CD14-positive monocyte (primary cell): ENCODE measurements at regions not wholly inside any gene's neighbourhood (a gene's known extent, or its start where the extent isn't known, plus 50 kb on each side); places are given as distances from the start of the nearest gene placed in this dataset.

Experiments used
- DNase-seq, 3 donors: peaks; one replicate each; pipeline ENCODE4 v3.0.0-alpha.2; 2011 to 2022
- H2AFZ ChIP-seq: 2 replicates; pipeline ENCODE4 v1.6.0; 2012; ENCODE audit warnings: mild to moderate bottlenecking, low read depth, low read length, inconsistent platforms; ENCODE audit not compliant: insufficient read depth, poor library complexity, severe bottlenecking
- H3K27ac ChIP-seq, 2 donors: 1 replicate in 1 of 2; 2 replicates in 1 of 2; pipeline ENCODE4 v1.5.1; 2012 to 2013; ENCODE audit warnings: low read length in 2 of 2, control low read depth in 1 of 2, inconsistent platforms in 1 of 2, low read depth in 1 of 2, mild to moderate bottlenecking in 1 of 2
- H3K27me3 ChIP-seq, 2 donors: one replicate each; pipeline versions ENCODE4 v1.6.0 to v1.6.1; 2011 to 2013; ENCODE audit warnings: low read length in 2 of 2; ENCODE audit not compliant: control insufficient read depth in 2 of 2, insufficient read depth in 2 of 2
- H3K36me3 ChIP-seq, 2 donors: replicated peaks in 1 of 2; 1 replicate in 1 of 2; 2 replicates in 1 of 2; pipeline versions ENCODE4 v1.5.1 to v1.6.1; 2012 to 2013; ENCODE audit warnings: low read length in 2 of 2, control low read depth in 1 of 2, inconsistent platforms in 1 of 2, mild to moderate bottlenecking in 1 of 2; ENCODE audit not compliant: insufficient read depth in 2 of 2, control insufficient read depth in 1 of 2
- H3K4me1 ChIP-seq, 2 donors: 1 replicate in 1 of 2; 2 replicates in 1 of 2; pipeline versions ENCODE4 v1.5.1 to v1.6.1; 2012 to 2013; ENCODE audit warnings: low read length in 2 of 2, control low read depth in 1 of 2, inconsistent platforms in 1 of 2, mild to moderate bottlenecking in 1 of 2, moderate library complexity in 1 of 2; ENCODE audit not compliant: insufficient read depth in 2 of 2, control insufficient read depth in 1 of 2
- H3K4me2 ChIP-seq: replicated peaks from 2 replicates; pipeline ENCODE3; 2012; ENCODE audit warnings: low read length, moderate library complexity, mild to moderate bottlenecking; ENCODE audit not compliant: poor library complexity, severe bottlenecking; ENCODE audit errors: extremely low read depth
- H3K4me3 ChIP-seq, 3 experiments: fragments of 200-600 bp in 1 of 3; sonication (generic) in 1 of 3; replicated peaks in 1 of 3; 1 replicate in 2 of 3; 2 replicates in 1 of 3; pipeline ENCODE4 v1.5.1; 2011 to 2013; ENCODE audit warnings: low read length in 3 of 3, mild to moderate bottlenecking in 3 of 3, control low read depth in 2 of 3, low read depth in 2 of 3, inconsistent platforms in 1 of 3, moderate library complexity in 1 of 3
- H3K79me2 ChIP-seq: 2 replicates; pipeline ENCODE4 v1.6.0; 2012; ENCODE audit warnings: mild to moderate bottlenecking, control low read depth, inconsistent platforms, low read length, moderate library complexity; ENCODE audit not compliant: insufficient read depth
- H3K9ac ChIP-seq: 2 replicates; pipeline ENCODE4 v1.6.0; 2017; ENCODE audit warnings: low read length, mild to moderate bottlenecking; ENCODE audit not compliant: insufficient read depth, poor library complexity, severe bottlenecking
- H3K9me3 ChIP-seq, 2 donors: replicated peaks in 1 of 2; 1 replicate in 1 of 2; 2 replicates in 1 of 2; pipeline versions ENCODE4 v1.5.1 to v1.6.1; 2012 to 2013; ENCODE audit warnings: low read length in 2 of 2, control low read depth in 1 of 2; ENCODE audit not compliant: control insufficient read depth in 1 of 2, insufficient read depth in 1 of 2
- H4K20me1 ChIP-seq: 2 replicates; pipeline ENCODE4 v1.6.0; 2012; ENCODE audit warnings: mild to moderate bottlenecking, low read length, control low read depth, moderate library complexity; ENCODE audit not compliant: insufficient read depth
- H3K27ac Mint-ChIP-seq, 7 donors: one replicate each; pipeline ENCODE4 v1.8.0; 2020; ENCODE audit warnings: mild to moderate bottlenecking in 7 of 7, mixed read lengths in 7 of 7, moderate library complexity in 6 of 7, inconsistent platforms in 2 of 7
- H3K27me3 Mint-ChIP-seq, 3 donors: one replicate each; pipeline ENCODE4 v1.8.0; 2021 to 2022; ENCODE audit warnings: low read depth in 3 of 3, mild to moderate bottlenecking in 3 of 3, mixed read lengths in 3 of 3, moderate library complexity in 3 of 3, inconsistent platforms in 1 of 3
- H3K36me3 Mint-ChIP-seq, 2 donors: one replicate each; pipeline ENCODE4 v1.8.0; 2020; ENCODE audit warnings: mixed read lengths in 2 of 2, inconsistent platforms in 1 of 2, mild to moderate bottlenecking in 1 of 2
- H3K4me1 Mint-ChIP-seq: one replicate; pipeline ENCODE4 v1.8.0; 2020; ENCODE audit warnings: mild to moderate bottlenecking, mixed read lengths
- H3K4me3 Mint-ChIP-seq, 2 donors: one replicate each; pipeline ENCODE4 v1.8.0; 2020; ENCODE audit warnings: mild to moderate bottlenecking in 2 of 2, mixed read lengths in 2 of 2, moderate library complexity in 1 of 2
- H3K9me3 Mint-ChIP-seq, 7 donors: one replicate each; pipeline ENCODE4 v1.8.0; 2020 to 2022; ENCODE audit warnings: mixed read lengths in 7 of 7, mild to moderate bottlenecking in 6 of 7, moderate library complexity in 6 of 7, inconsistent platforms in 2 of 7
- CTCF ChIP-seq: fragments of 200-600 bp; IDR thresholded peaks from one replicate; pipeline ENCODE4 v1.8.0; 2022; ENCODE audit warnings: antibody characterized with exemption, mild to moderate bottlenecking
- WGBS: methylation state at CpG from one replicate; pipeline ENCODE4 v1.1.5; 2013; ENCODE audit warnings: missing lambda C conversion rate; ENCODE audit not compliant: insufficient coverage; 5-methylcytosine and 5-hydroxymethylcytosine counted together
- intact Hi-C, 2 donors: fragments of 100-400 bp; cut with micrococcal nuclease; formaldehyde crosslinking; loops; one replicate each; pipeline versions ENCODE4 v1.15.0 to v1.15.1; 2023

- H3K4me1 Mint-ChIP-seq, result peaks cover 9% of the 10 kb centered on the region
- intact Hi-C loops, result no loop called here
- Histone ChIP-seq H4K20me1 (no peaks in the 10 kb centered on the region), H2AFZ (no peak overlapping the region), H3K4me3 (no peak overlapping the region), H3K36me3 (no peaks in the 10 kb centered on the region), H3K27me3 (no peaks in the 10 kb centered on the region), H3K9me3 (peaks cover 0 to 3% of the 10 kb centered on the region in 2 donors), H3K4me2 (no peak overlapping the region), H3K9ac (no peak overlapping the region), H3K79me2 (no peaks in the 10 kb centered on the region), H3K27ac (no peak overlapping the region), H3K4me1 (no peaks in the 10 kb centered on the region)
- 62% methylated on average over 9 of the region's 9 CpGs for WGBS
- H3K27ac Mint-ChIP-seq, result no peak overlapping the region
- no peaks in the 10 kb centered on the region for H3K36me3 Mint-ChIP-seq
- DNase-seq, result peak in 2 of 3 donors; percentile 3 to 20
- peaks cover 0 to 15% (median 5%) of the 10 kb centered on the region in 7 donors for H3K9me3 Mint-ChIP-seq
- H3K4me3 Mint-ChIP-seq, result peak overlapping the region in 1 of 2 donors; percentile 37
- no peak for TF ChIP-seq CTCF
- H3K27me3 Mint-ChIP-seq, result peaks cover 0 to 9% (median 0%) of the 10 kb centered on the region in 3 donors
Observed at GRCh38 chr2:12325806-12326205, 390.9 kb upstream of the TRIB2 start.

GRCh38 chr2:12326449-12327190 is 390.1 kb upstream of the TRIB2 start:
- 72% methylated on average over 7 of the region's 12 CpGs for WGBS
- H3K4me3 ChIP-seq, result no peak overlapping the region
- DNase-seq, result no peak
- no peak overlapping the region for H3K27ac Mint-ChIP-seq
- no peak overlapping the region for H2AFZ ChIP-seq
- H3K36me3 Mint-ChIP-seq, result no peaks in the 10 kb centered on the region
- peaks cover 0 to 9% (median 0%) of the 10 kb centered on the region in 3 donors for H3K27me3 Mint-ChIP-seq
- peaks cover 9% of the 10 kb centered on the region for H3K4me1 Mint-ChIP-seq
- H3K9me3 ChIP-seq, result peaks cover 0 to 3% of the 10 kb centered on the region in 2 donors
- H3K27me3 ChIP-seq, result no peaks in the 10 kb centered on the region
- intact Hi-C loops, result no loop called here
- H3K4me3 Mint-ChIP-seq, result peak overlapping the region in 1 of 2 donors; percentile 40
- TF ChIP-seq CTCF, result peak; percentile 6
- no peaks in the 10 kb centered on the region for H3K36me3 ChIP-seq
- H3K9ac ChIP-seq, result no peak overlapping the region
- H3K9me3 Mint-ChIP-seq, result peaks cover 0 to 13% (median 5%) of the 10 kb centered on the region in 7 donors
- no peaks in the 10 kb centered on the region for H4K20me1 ChIP-seq
- no peaks in the 10 kb centered on the region for H3K79me2 ChIP-seq
- no peaks in the 10 kb centered on the region for H3K4me1 ChIP-seq
- no peak overlapping the region for H3K4me2 ChIP-seq
- no peak overlapping the region for H3K27ac ChIP-seq
